Adrenal gland (tissue), 5 donors: ENCODE measurements at regions not wholly inside any gene's neighbourhood (a gene's known extent, or its start where the extent isn't known, plus 50 kb on each side); places are given as distances from the start of the nearest gene placed in this dataset.

ENCODE experiments used
- POLR2A ChIP-seq, 2 donors: fragments of 450-650 bp; IDR thresholded peaks; one replicate each; pipeline ENCODE4 v1.6.1; 2017; ENCODE audit warnings: antibody characterized with exemption in 2 of 2, mild to moderate bottlenecking in 2 of 2, moderate library complexity in 1 of 2
- TF ChIP-seq, protein P1 (sequence below), 6 experiments: fragments of 450-650 bp in 4 of 6; fragments of 200-600 bp in 2 of 6; sonication (generic) in 1 of 6; IDR thresholded peaks; 1 replicate in 5 of 6; 2 replicates in 1 of 6; pipeline versions ENCODE4 v1.5.1 to v1.8.0; 2016 to 2021; ENCODE audit warnings: antibody characterized with exemption in 6 of 6, mild to moderate bottlenecking in 2 of 6, moderate library complexity in 1 of 6
- donor health status: DM: no; HTN: no; CAD: no.

DNA sequence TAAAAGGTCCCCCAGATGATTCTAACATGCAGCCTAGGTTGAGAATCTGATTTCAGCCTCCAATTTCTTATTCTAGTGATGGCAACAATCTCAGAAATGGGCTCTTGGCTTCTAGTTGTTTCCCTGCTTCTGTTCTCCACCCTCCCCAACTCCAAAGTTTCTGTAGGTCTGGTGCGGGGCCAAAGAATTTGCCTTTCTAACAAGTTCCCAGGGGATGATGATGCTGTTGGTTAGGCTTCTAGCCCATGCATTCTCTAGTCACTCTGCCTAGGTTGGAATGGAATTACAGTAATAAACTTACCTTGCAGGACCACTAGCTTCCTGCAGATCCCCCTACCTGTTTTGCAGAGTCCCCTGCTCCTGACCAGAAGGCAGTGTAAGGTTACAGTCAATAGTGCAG, 103.2 kb upstream of the PPP2R3A start:
- TF ChIP-seq, protein P1, sequence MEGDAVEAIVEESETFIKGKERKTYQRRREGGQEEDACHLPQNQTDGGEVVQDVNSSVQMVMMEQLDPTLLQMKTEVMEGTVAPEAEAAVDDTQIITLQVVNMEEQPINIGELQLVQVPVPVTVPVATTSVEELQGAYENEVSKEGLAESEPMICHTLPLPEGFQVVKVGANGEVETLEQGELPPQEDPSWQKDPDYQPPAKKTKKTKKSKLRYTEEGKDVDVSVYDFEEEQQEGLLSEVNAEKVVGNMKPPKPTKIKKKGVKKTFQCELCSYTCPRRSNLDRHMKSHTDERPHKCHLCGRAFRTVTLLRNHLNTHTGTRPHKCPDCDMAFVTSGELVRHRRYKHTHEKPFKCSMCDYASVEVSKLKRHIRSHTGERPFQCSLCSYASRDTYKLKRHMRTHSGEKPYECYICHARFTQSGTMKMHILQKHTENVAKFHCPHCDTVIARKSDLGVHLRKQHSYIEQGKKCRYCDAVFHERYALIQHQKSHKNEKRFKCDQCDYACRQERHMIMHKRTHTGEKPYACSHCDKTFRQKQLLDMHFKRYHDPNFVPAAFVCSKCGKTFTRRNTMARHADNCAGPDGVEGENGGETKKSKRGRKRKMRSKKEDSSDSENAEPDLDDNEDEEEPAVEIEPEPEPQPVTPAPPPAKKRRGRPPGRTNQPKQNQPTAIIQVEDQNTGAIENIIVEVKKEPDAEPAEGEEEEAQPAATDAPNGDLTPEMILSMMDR (IDR thresholded peaks at IDR 0.05): no peak
- TF ChIP-seq POLR2A (IDR thresholded peaks at IDR 0.05): no peak
